OCI-M1 (cell line): ENCODE measurements at regions not wholly inside any gene's neighbourhood (a gene's known extent, or its start where the extent isn't known, plus 50 kb on each side); places are given as distances from the start of the nearest gene placed in this dataset.

Experiments used
- DNase-seq: peaks from one replicate; lab custom pipeline; 2025; lab: John Stamatoyannopoulos, UW

GRCh38 chr10:90975096-90975495 lies 54.2 kb upstream of the ANKRD1 start:
- DNase-seq = no peak

- no peak for DNase-seq
Observed at GRCh38 chr10:90977162-90977854, 56.4 kb upstream of the ANKRD1 start.

GRCh38 chr10:90977855-90978486 lies 57.1 kb upstream of the ANKRD1 start:
- no peak for DNase-seq

GRCh38 chr10:90982406-90983008 lies 61.6 kb upstream of the ANKRD1 start:
- DNase-seq = no peak

- DNase-seq = no peak
Observed at GRCh38 chr10:90983914-90984549, 63.1 kb upstream of the ANKRD1 start.

- DNase-seq = no peak
Observed at GRCh38 chr10:90984898-90985297, 64.0 kb upstream of the ANKRD1 start.

GRCh38 chr10:90985321-90985933 lies 64.5 kb upstream of the ANKRD1 start:
- DNase-seq = no peak

GRCh38 chr10:90986136-90986760 lies 65.4 kb upstream of the ANKRD1 start:
- no peak for DNase-seq

- no peak for DNase-seq
Observed at GRCh38 chr10:90986870-90987269, 66.0 kb upstream of the ANKRD1 start.

GRCh38 chr10:90987383-90987782 lies 66.5 kb upstream of the ANKRD1 start:
- DNase-seq = no peak

GRCh38 chr10:90988024-90988423 lies 67.1 kb upstream of the ANKRD1 start:
- no peak for DNase-seq

GRCh38 chr10:90988802-90989201 lies 67.9 kb upstream of the ANKRD1 start:
- DNase-seq = no peak

GRCh38 chr10:90989378-90989777 lies 68.5 kb upstream of the ANKRD1 start:
- DNase-seq = no peak

- no peak for DNase-seq
Observed at GRCh38 chr10:90992462-90992861, 71.6 kb upstream of the ANKRD1 start.

GRCh38 chr10:90993340-90993739 lies 72.5 kb upstream of the ANKRD1 start:
- DNase-seq = no peak

GRCh38 chr10:90997670-90998069 lies 76.8 kb upstream of the ANKRD1 start:
- no peak for DNase-seq

GRCh38 chr10:90998733-90999511 lies 78.0 kb upstream of the ANKRD1 start:
- no peak for DNase-seq

- DNase-seq = no peak
Observed at GRCh38 chr10:90999512-91000172, 78.8 kb upstream of the ANKRD1 start.

GRCh38 chr10:91000470-91000869 lies 79.6 kb upstream of the ANKRD1 start:
- no peak for DNase-seq

- no peak for DNase-seq
Observed at GRCh38 chr10:91000985-91001384, 80.1 kb upstream of the ANKRD1 start.

- DNase-seq = no peak
Observed at GRCh38 chr10:91002656-91003055, 81.8 kb upstream of the ANKRD1 start.
